ENCODE measurements at regions not wholly inside any gene's neighbourhood (a gene's known extent, or its start where the extent isn't known, plus 50 kb on each side); places are given as distances from the start of the nearest gene placed in this dataset.

DNA sequence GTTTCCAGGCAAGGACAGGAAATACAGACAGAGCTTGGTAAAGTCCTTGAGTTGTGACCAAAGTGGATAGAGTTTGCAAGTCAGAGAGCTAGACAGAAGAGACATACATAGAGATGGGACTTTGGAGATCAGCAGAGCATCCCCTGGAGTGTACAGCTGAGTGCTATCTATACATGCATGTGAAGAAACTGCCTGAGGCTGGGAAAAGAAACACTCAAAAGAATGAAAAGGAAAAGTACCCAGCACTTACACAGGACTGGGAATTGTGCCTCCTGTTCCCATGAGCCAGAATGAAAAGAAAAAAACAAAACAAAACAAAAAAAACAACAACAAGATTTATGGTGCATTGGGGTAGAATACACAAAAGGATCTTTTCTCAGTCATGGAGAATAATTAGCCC is 606.4 kb downstream of the ZNF608 start:
- Histone ChIP-seq H3K4me1 (no peaks in the 10 kb centered on the region), H3K27ac (no peak overlapping the region), H3K27me3 (no peaks in the 10 kb centered on the region), H3K4me3 (no peak overlapping the region), H3K9me3 (no peaks in the 10 kb centered on the region), H3K36me3 (no peaks in the 10 kb centered on the region)
- intact Hi-C loops (cut with DNase I) = no loop called here
- DNase-seq (no peak), FAIRE-seq (no peak), ATAC-seq (no peak)
- TF ChIP-seq, protein P1, sequence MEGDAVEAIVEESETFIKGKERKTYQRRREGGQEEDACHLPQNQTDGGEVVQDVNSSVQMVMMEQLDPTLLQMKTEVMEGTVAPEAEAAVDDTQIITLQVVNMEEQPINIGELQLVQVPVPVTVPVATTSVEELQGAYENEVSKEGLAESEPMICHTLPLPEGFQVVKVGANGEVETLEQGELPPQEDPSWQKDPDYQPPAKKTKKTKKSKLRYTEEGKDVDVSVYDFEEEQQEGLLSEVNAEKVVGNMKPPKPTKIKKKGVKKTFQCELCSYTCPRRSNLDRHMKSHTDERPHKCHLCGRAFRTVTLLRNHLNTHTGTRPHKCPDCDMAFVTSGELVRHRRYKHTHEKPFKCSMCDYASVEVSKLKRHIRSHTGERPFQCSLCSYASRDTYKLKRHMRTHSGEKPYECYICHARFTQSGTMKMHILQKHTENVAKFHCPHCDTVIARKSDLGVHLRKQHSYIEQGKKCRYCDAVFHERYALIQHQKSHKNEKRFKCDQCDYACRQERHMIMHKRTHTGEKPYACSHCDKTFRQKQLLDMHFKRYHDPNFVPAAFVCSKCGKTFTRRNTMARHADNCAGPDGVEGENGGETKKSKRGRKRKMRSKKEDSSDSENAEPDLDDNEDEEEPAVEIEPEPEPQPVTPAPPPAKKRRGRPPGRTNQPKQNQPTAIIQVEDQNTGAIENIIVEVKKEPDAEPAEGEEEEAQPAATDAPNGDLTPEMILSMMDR (IDR thresholded peaks at IDR 0.05) = no peak

DNA sequence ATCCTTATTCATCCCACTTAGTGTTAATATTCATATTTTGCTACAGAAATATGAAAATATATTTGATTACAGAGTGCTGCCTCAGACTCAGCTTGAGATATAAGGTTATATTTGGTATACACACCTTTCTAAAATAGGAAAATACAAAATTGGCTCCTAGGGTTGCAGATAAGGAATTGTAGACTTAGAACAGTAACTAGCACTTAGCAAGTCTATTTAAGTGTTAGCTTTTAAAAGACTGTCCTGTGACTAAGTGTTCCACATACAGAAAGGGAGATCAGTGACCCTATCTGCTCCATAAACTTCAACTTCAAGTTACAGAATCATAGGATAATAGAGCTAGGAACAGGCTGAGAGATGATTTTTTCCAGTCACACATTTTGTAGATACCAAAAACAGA is 607.0 kb downstream of the ZNF608 start:
- H3K9me3 ChIP-seq = no peaks in the 10 kb centered on the region
- no peak overlapping the region for H3K4me3 ChIP-seq
- H3K36me3 ChIP-seq = no peaks in the 10 kb centered on the region
- no peaks in the 10 kb centered on the region for H3K4me1 ChIP-seq
- DNase-seq = no peak
- no peak overlapping the region for H3K27ac ChIP-seq
- intact Hi-C loops (cut with DNase I) = no loop called here
- TF ChIP-seq, protein P1 (IDR thresholded peaks at IDR 0.05) = no peak
- no peak for FAIRE-seq
- no peak for ATAC-seq
- no peaks in the 10 kb centered on the region for H3K27me3 ChIP-seq

DNA sequence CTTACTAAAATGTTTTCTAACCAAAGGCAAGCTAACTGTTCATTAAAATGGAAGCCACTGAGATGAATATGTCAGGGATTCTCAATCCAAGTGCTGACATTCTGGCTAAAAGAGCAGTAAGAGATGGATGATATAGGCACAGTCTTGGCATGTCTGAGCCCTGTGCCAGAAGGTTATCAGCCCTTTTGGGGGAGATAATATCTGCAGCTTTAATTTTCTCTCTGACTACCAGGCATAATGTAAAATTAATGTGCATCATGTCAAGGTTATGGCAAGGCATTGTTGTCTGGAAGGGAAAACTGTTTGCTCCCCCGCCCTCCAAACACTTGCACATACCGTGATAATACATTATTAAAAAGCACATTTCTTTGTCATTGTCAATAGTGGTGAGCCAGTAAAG is 609.8 kb downstream of the ZNF608 start:
- H3K36me3 ChIP-seq = no peaks in the 10 kb centered on the region
- H3K27ac ChIP-seq = no peak overlapping the region
- 53 to 57% methylated on average over 2 of the region's 2 CpGs for WGBS, 2 donors
- no peak overlapping the region for H3K4me3 ChIP-seq
- no peaks in the 10 kb centered on the region for H3K27me3 ChIP-seq
- intact Hi-C loops (cut with DNase I) = no loop called here
- H3K4me1 ChIP-seq = peaks cover 0 to 5% (median 0%) of the 10 kb centered on the region in 3 donors
- H3K9me3 ChIP-seq = no peaks in the 10 kb centered on the region
- ATAC-seq (no peak), DNase-seq (no peak), FAIRE-seq (no peak)
- TF ChIP-seq, protein P1 (IDR thresholded peaks at IDR 0.05) = no peak

DNA sequence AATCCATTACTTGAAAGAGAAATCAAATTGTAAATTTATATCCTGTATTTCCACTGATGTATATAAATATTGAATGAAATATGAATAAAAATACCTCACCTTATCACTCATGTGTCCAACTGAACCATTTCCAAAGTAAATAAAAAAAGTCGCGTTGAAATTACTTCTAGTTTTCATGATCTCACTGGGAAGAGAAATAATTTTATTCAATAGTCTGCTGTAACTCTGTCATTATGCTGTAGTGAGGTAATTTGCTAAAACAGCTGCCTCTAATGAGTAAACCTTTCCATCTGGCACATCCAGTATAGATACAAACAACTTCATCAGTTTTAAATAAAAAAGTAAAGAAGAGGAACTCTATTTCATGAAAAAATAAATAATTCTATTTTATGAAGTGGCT is 611.5 kb downstream of the ZNF608 start:
- H3K4me3 ChIP-seq = no peak overlapping the region

DNA sequence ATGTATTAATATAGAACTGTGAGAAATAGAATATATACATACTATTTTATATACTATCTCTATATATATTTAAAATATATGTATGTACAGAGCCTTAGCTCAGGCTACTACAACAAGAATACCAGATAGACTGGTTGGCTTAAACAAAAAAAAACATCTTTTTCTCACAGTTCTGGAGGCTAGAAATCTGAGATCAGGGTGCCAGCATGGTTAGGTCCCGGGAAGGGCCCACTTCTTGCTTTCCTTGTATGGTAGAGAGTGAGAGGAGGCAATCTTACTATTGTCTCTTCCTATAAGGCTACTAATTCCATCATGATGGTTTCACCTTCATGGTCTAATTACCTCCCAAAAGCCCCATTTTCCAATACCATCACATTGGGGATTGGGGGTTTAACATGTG is 613.0 kb downstream of the ZNF608 start:
- H3K36me3 ChIP-seq = no peaks in the 10 kb centered on the region
- intact Hi-C loops (cut with DNase I) = no loop called here
- no peak overlapping the region for H3K4me3 ChIP-seq
- ATAC-seq (no peak), FAIRE-seq (no peak), DNase-seq (no peak)
- H3K27ac ChIP-seq = no peak overlapping the region
- TF ChIP-seq, protein P1 (IDR thresholded peaks at IDR 0.05) = no peak
- peaks cover 0 to 5% (median 0%) of the 10 kb centered on the region in 3 donors for H3K4me1 ChIP-seq
- no peaks in the 10 kb centered on the region for H3K9me3 ChIP-seq
- WGBS, 2 donors = 92 to 93% methylated on average over 1 of the region's 1 CpG
- no peaks in the 10 kb centered on the region for H3K27me3 ChIP-seq

More for the DNA sequence above, 611.5 kb downstream of the ZNF608 start:
- FAIRE-seq = no peak
- Histone ChIP-seq H3K9me3 (no peaks in the 10 kb centered on the region), H3K27me3 (no peaks in the 10 kb centered on the region), H3K27ac (no peak overlapping the region), H3K4me1 (peaks cover 0 to 5% (median 0%) of the 10 kb centered on the region in 3 donors), H3K36me3 (no peaks in the 10 kb centered on the region)
- DNase-seq = no peak
- intact Hi-C loops (cut with DNase I) = no loop called here
- WGBS, 2 donors = 6 to 7% methylated on average over 2 of the region's 2 CpGs
- no peak for ATAC-seq
- TF ChIP-seq, protein P1 (IDR thresholded peaks at IDR 0.05) = no peak
